ENCODE measurements at regions not wholly inside any gene's neighbourhood (a gene's known extent, or its start where the extent isn't known, plus 50 kb on each side); places are given as distances from the start of the nearest gene placed in this dataset.

DNA sequence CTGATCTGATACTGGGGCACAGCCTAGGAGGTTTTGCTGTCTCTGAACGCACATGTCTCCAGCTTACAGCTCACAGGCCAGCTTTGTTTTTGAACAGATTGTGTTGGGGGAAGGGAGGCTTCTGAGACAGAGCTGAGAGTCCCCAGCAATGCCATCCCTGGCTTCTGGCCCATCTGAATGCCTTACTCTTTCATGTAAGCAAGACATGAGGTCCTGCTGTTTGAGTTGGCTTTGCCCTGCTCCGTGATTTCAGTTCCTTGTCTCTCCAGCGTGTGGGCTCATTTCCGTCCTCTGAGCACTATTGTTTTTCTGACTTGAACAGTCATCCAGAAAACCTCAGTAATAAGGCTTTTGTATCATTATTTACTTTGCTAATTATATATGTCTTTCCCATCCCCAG lies 194.9 kb upstream of the TNP1 start (continued):
- TF ChIP-seq, protein P1, sequence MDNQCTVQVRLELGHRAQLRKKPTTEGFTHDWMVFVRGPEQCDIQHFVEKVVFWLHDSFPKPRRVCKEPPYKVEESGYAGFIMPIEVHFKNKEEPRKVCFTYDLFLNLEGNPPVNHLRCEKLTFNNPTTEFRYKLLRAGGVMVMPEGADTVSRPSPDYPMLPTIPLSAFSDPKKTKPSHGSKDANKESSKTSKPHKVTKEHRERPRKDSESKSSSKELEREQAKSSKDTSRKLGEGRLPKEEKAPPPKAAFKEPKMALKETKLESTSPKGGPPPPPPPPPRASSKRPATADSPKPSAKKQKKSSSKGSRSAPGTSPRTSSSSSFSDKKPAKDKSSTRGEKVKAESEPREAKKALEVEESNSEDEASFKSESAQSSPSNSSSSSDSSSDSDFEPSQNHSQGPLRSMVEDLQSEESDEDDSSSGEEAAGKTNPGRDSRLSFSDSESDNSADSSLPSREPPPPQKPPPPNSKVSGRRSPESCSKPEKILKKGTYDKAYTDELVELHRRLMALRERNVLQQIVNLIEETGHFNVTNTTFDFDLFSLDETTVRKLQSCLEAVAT (IDR thresholded peaks at IDR 0.05) = no peak
- TF ChIP-seq SPI1 (IDR thresholded peaks at IDR 0.05; ENCODE audit: borderline replicate concordance, insufficient read depth, low read depth, low read length) (peak; percentile 59), IRF4 (IDR thresholded peaks at IDR 0.05; ENCODE audit: low read depth, low read length) (no peak), TBL1XR1 (IDR thresholded peaks at IDR 0.05; ENCODE audit: low read depth, low read length) (no peak), LARP7 (IDR thresholded peaks at IDR 0.05) (no peak), EP300 (IDR thresholded peaks at IDR 0.05; ENCODE audit: borderline replicate concordance in 1 of 2, control insufficient read depth in 1 of 2, low read depth in 2 of 2, low read length in 2 of 2) (peak in 1 of 2 experiments; percentile 45; a peak in 1 of 4 replicates), ZNF24 (IDR thresholded peaks at IDR 0.05) (peak; percentile 94), IKZF1 (conservative IDR thresholded peaks at IDR 0.05) (peak; percentile 43), WRNIP1 (IDR thresholded peaks at IDR 0.05; ENCODE audit: borderline replicate concordance, low read depth, low read length) (no peak), JUND (IDR thresholded peaks at IDR 0.05; ENCODE audit: low read depth, low read length) (no peak), ESRRA (IDR thresholded peaks at IDR 0.05; ENCODE audit: low read length) (no peak), SREBF2 (IDR thresholded peaks at IDR 0.05; ENCODE audit: low read length) (no peak), HDAC2 (IDR thresholded peaks at IDR 0.05) (no peak), POLR2AphosphoS5 (IDR thresholded peaks at IDR 0.05; ENCODE audit: low read length) (no peak), CEBPB (IDR thresholded peaks at IDR 0.05; ENCODE audit: borderline replicate concordance in 1 of 2, low read depth in 2 of 2, low read length in 2 of 2) (no peak), RUNX3 (IDR thresholded peaks at IDR 0.05; ENCODE audit: low read length) (no peak), RFX5 (IDR thresholded peaks at IDR 0.05; ENCODE audit: low read depth, low read length) (no peak)
- TF ChIP-seq, protein P2, sequence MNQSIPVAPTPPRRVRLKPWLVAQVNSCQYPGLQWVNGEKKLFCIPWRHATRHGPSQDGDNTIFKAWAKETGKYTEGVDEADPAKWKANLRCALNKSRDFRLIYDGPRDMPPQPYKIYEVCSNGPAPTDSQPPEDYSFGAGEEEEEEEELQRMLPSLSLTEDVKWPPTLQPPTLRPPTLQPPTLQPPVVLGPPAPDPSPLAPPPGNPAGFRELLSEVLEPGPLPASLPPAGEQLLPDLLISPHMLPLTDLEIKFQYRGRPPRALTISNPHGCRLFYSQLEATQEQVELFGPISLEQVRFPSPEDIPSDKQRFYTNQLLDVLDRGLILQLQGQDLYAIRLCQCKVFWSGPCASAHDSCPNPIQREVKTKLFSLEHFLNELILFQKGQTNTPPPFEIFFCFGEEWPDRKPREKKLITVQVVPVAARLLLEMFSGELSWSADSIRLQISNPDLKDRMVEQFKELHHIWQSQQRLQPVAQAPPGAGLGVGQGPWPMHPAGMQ (IDR thresholded peaks at IDR 0.05; ENCODE audit: borderline replicate concordance) = no peak
- TF ChIP-seq, protein P3, sequence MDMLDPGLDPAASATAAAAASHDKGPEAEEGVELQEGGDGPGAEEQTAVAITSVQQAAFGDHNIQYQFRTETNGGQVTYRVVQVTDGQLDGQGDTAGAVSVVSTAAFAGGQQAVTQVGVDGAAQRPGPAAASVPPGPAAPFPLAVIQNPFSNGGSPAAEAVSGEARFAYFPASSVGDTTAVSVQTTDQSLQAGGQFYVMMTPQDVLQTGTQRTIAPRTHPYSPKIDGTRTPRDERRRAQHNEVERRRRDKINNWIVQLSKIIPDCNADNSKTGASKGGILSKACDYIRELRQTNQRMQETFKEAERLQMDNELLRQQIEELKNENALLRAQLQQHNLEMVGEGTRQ (IDR thresholded peaks at IDR 0.05; ENCODE audit: borderline replicate concordance, low read depth, low read length) = no peak

Data from GM12878 (cell line).